ENCODE measurements at regions not wholly inside any gene's neighbourhood (a gene's known extent, or its start where the extent isn't known, plus 50 kb on each side); places are given as distances from the start of the nearest gene placed in this dataset.

GRCh38 chr5:166651234-166651633 lies 1640.2 kb upstream of the WWC1 start:
- Mint-ChIP-seq H3K4me1 (ENCODE audit: low read depth) (no peaks in the 10 kb centered on the region), H3K9me3 (ENCODE audit: low read depth) (peaks cover 18% of the 10 kb centered on the region), H3K27ac (ENCODE audit: unreplicated experiment) (no peak overlapping the region), H3K27me3 (ENCODE audit: low read depth) (no peaks in the 10 kb centered on the region), H3K4me3 (ENCODE audit: unreplicated experiment) (no peak overlapping the region), H3K36me3 (ENCODE audit: low read depth) (no peaks in the 10 kb centered on the region)
- DNase-seq (ENCODE audit: low spot score) = no peak
- no peak for TF ChIP-seq CTCF (IDR thresholded peaks at IDR 0.05)

- Mint-ChIP-seq H3K4me3 (ENCODE audit: unreplicated experiment) (no peak overlapping the region), H3K27me3 (ENCODE audit: low read depth) (no peaks in the 10 kb centered on the region), H3K4me1 (ENCODE audit: low read depth) (peaks cover 2% of the 10 kb centered on the region), H3K9me3 (ENCODE audit: low read depth) (peaks cover 10% of the 10 kb centered on the region), H3K27ac (ENCODE audit: unreplicated experiment) (no peak overlapping the region), H3K36me3 (ENCODE audit: low read depth) (no peaks in the 10 kb centered on the region)
- TF ChIP-seq CTCF (IDR thresholded peaks at IDR 0.05) = no peak
- DNase-seq (ENCODE audit: low spot score) = no peak
Observed at GRCh38 chr5:166671811-166672210, 1619.6 kb upstream of the WWC1 start.

- Mint-ChIP-seq H3K36me3 (ENCODE audit: low read depth) (no peaks in the 10 kb centered on the region), H3K9me3 (ENCODE audit: low read depth) (peaks cover 10% of the 10 kb centered on the region), H3K27ac (ENCODE audit: unreplicated experiment) (no peak overlapping the region), H3K27me3 (ENCODE audit: low read depth) (no peaks in the 10 kb centered on the region), H3K4me1 (ENCODE audit: low read depth) (peaks cover 2% of the 10 kb centered on the region), H3K4me3 (ENCODE audit: unreplicated experiment) (no peak overlapping the region)
- no peak for DNase-seq (ENCODE audit: low spot score)
- no peak for TF ChIP-seq CTCF (IDR thresholded peaks at IDR 0.05)
Observed at GRCh38 chr5:166672431-166672830, 1619.0 kb upstream of the WWC1 start.

- Mint-ChIP-seq H3K4me1 (ENCODE audit: low read depth) (no peaks in the 10 kb centered on the region), H3K9me3 (ENCODE audit: low read depth) (peaks cover 14% of the 10 kb centered on the region), H3K36me3 (ENCODE audit: low read depth) (no peaks in the 10 kb centered on the region), H3K27ac (ENCODE audit: unreplicated experiment) (no peak overlapping the region), H3K27me3 (ENCODE audit: low read depth) (peaks cover 2% of the 10 kb centered on the region), H3K4me3 (ENCODE audit: unreplicated experiment) (no peak overlapping the region)
- DNase-seq (ENCODE audit: low spot score) = no peak
- TF ChIP-seq CTCF (IDR thresholded peaks at IDR 0.05) = no peak
Observed at GRCh38 chr5:166677891-166678290, 1613.6 kb upstream of the WWC1 start.

- no peak overlapping the region for H3K27ac Mint-ChIP-seq (ENCODE audit: unreplicated experiment)
- no peak for DNase-seq (ENCODE audit: low spot score)
- no peaks in the 10 kb centered on the region for H3K4me1 Mint-ChIP-seq (ENCODE audit: low read depth)
- peaks cover 6% of the 10 kb centered on the region for H3K9me3 Mint-ChIP-seq (ENCODE audit: low read depth)
- H3K36me3 Mint-ChIP-seq (ENCODE audit: low read depth) = no peaks in the 10 kb centered on the region
- no peak overlapping the region for H3K4me3 Mint-ChIP-seq (ENCODE audit: unreplicated experiment)
- H3K27me3 Mint-ChIP-seq (ENCODE audit: low read depth) = peaks cover 2% of the 10 kb centered on the region
- no peak for TF ChIP-seq CTCF (IDR thresholded peaks at IDR 0.05)
Observed at GRCh38 chr5:166679331-166679730, 1612.1 kb upstream of the WWC1 start.
